ENCODE measurements at regions not wholly inside any gene's neighbourhood (a gene's known extent, or its start where the extent isn't known, plus 50 kb on each side); places are given as distances from the start of the nearest gene placed in this dataset.
"Not testable (repeated sequence)": the region's sequence is repeated elsewhere in the genome, so short reads cannot be mapped to it uniquely, and the experiment has no call there.

DNA sequence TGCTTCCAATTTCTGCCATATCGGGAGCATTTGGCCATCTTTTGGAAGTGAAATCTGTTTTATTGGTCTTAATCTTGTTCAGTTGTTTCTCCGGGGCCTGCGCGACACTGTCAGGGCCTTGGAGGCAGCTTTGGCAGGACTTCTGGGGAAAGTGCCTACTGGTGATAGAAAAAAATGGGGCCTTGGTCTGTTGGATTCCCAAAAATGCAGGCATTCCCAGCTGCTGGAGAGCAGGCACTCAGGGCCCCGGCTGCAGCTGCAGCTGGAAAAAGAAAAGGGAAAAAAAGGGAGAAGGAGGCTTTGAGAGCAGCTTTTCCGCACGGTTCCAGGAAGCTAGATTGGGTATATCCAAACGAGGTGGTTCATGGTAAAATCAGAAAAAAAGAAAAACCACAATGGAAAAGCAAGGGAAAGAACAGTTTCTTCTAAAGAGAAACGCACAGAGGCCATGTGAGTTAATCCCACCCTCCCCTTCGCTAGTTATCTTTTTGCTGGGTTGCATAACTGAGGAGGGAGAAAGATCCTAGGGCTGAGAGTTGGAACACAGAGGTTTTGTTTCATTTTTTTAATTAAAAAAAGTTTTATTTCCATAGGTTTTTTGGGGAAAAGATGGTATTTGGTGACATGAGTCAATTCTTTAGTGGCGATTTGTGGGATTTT, 134.7 kb upstream of the RFLNA start:
- no peak for TF ChIP-seq CTCF (IDR thresholded peaks at IDR 0.05; ENCODE audit: insufficient read depth, low read depth, low read length, missing control alignments)
- no peak for DNase-seq (ENCODE audit: low read depth)
- H3K4me3 ChIP-seq (ENCODE audit: low read depth, low read length): no peak overlapping the region

- not testable (repeated sequence) for H3K4me3 ChIP-seq (ENCODE audit: low read depth, low read length)
Measured at GRCh38 chr12:124161402-124161801, 133.5 kb upstream of the RFLNA start.

GRCh38 chr12:124162151-124163110, 132.5 kb upstream of the RFLNA start:
- no peak overlapping the region for H3K4me3 ChIP-seq (ENCODE audit: low read depth, low read length)
- DNase-seq (ENCODE audit: low read depth): peak; percentile 7
- TF ChIP-seq CTCF (IDR thresholded peaks at IDR 0.05; ENCODE audit: insufficient read depth, low read depth, low read length, missing control alignments): no peak

More at GRCh38 chr12:124161402-124161801, 133.5 kb upstream of the RFLNA start:
- DNase-seq (ENCODE audit: low read depth): not testable (repeated sequence)

DNA sequence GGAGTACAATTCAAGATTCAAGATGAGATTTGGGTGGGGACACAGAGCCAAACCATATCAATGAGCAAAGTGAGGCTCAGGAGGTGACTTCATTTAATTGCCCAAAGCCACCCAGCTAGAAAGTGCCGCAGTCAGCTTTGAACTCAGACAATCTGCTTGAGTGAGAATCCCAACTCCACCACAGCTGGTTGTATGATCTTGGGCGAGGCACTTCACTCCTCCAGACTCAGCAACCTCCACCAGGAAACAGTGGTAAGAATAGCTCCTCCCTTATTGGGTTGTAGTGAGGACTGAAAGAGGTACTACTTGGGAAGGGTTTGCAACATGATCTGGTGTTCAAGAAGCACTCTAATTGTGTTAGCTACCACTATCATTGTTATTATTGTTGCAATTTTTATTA, 129.2 kb upstream of the RFLNA start:
- TF ChIP-seq CTCF (IDR thresholded peaks at IDR 0.05; ENCODE audit: insufficient read depth, low read depth, low read length, missing control alignments): no peak
- no peak overlapping the region for H3K4me3 ChIP-seq (ENCODE audit: low read depth, low read length)
- no peak for DNase-seq (ENCODE audit: low read depth)

GRCh38 chr12:124167141-124167540, 127.8 kb upstream of the RFLNA start:
- no peak for DNase-seq (ENCODE audit: low read depth)
- no peak for TF ChIP-seq CTCF (IDR thresholded peaks at IDR 0.05; ENCODE audit: insufficient read depth, low read depth, low read length, missing control alignments)

GRCh38 chr12:124168016-124168786, 126.7 kb upstream of the RFLNA start:
- TF ChIP-seq CTCF (IDR thresholded peaks at IDR 0.05; ENCODE audit: insufficient read depth, low read depth, low read length, missing control alignments): no peak
- H3K4me3 ChIP-seq (ENCODE audit: low read depth, low read length): no peak overlapping the region
- DNase-seq (ENCODE audit: low read depth): no peak

More at GRCh38 chr12:124167141-124167540, 127.8 kb upstream of the RFLNA start:
- H3K4me3 ChIP-seq (ENCODE audit: low read depth, low read length): no peak overlapping the region

Measured in GM12865 (cell line).